Kidney epithelial cell (primary cell): ENCODE measurements at regions not wholly inside any gene's neighbourhood (a gene's known extent, or its start where the extent isn't known, plus 50 kb on each side); places are given as distances from the start of the nearest gene placed in this dataset.

Source experiments
- DNase-seq: peaks from one replicate; pipeline ENCODE4 v3.0.0-alpha.2; 2010; ENCODE audit warnings: low read depth
- H3K27me3 ChIP-seq: 2 replicates; pipeline ENCODE4 v1.6.0; 2011; ENCODE audit warnings: low read length; ENCODE audit not compliant: control insufficient read depth, insufficient read depth
- H3K36me3 ChIP-seq: 2 replicates; pipeline ENCODE4 v1.5.1; 2011; ENCODE audit warnings: low read length; ENCODE audit not compliant: control insufficient read depth, insufficient read depth
- H3K4me3 ChIP-seq: 2 replicates; pipeline ENCODE4 v1.5.1; 2011; ENCODE audit warnings: low read depth, mild to moderate bottlenecking, control low read depth, low read length
- TF ChIP-seq, protein P1 (sequence below): IDR thresholded peaks from 2 replicates; pipeline ENCODE4 v1.5.1; 2011; ENCODE audit warnings: mild to moderate bottlenecking, moderate library complexity, low read length, control low read depth, inconsistent platforms; ENCODE audit not compliant: insufficient read depth, poor library complexity, severe bottlenecking

DNA sequence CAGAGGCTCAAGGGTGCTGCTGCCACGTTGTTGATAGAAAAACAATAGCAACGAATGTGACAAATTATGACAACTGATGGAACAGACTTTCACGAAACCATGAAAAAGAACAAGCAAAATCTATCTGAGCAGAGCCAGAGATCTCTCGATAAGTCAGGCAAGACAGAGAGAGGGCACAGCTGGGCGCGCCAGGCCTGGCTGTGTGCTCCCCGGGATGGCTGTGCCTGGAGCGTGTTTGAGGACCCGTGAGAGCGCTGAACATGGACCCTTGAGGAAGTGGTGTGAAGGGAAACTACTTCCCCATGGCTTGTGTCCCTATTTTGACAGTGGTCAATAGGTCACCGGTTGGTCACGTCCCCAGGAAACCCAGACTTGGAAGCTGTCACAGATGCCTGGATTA lies 83.1 kb upstream of the FGF3 start:
- peaks cover 4% of the 10 kb centered on the region for H3K27me3 ChIP-seq
- H3K36me3 ChIP-seq, result no peaks in the 10 kb centered on the region
- DNase-seq, result no peak
- no peak overlapping the region for H3K4me3 ChIP-seq
- TF ChIP-seq, protein P1, sequence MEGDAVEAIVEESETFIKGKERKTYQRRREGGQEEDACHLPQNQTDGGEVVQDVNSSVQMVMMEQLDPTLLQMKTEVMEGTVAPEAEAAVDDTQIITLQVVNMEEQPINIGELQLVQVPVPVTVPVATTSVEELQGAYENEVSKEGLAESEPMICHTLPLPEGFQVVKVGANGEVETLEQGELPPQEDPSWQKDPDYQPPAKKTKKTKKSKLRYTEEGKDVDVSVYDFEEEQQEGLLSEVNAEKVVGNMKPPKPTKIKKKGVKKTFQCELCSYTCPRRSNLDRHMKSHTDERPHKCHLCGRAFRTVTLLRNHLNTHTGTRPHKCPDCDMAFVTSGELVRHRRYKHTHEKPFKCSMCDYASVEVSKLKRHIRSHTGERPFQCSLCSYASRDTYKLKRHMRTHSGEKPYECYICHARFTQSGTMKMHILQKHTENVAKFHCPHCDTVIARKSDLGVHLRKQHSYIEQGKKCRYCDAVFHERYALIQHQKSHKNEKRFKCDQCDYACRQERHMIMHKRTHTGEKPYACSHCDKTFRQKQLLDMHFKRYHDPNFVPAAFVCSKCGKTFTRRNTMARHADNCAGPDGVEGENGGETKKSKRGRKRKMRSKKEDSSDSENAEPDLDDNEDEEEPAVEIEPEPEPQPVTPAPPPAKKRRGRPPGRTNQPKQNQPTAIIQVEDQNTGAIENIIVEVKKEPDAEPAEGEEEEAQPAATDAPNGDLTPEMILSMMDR, result no peak

DNA sequence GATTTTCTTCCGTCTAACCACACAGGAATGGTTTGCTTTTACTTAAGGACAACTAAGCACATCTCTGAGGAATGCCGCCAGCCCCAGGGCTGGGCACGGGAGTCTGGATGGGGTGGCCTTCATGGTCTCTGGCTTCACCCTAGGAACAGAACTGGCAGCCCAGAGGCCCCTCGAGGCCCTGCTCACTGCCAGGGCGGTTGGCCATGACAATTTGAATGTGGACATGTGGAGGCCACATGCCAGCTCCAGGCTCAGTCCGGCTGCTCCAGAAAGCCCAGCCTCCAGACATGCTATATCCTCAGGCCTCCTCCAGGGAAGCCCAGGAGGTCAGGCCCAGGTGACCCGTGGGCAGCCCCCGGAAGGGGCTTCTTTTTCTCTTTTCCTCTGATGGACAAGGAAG lies 84.0 kb upstream of the FGF3 start:
- Histone ChIP-seq H3K27me3 (peaks cover 7% of the 10 kb centered on the region), H3K36me3 (no peaks in the 10 kb centered on the region), H3K4me3 (no peak overlapping the region)
- DNase-seq, result no peak
- TF ChIP-seq, protein P1, result no peak

DNA sequence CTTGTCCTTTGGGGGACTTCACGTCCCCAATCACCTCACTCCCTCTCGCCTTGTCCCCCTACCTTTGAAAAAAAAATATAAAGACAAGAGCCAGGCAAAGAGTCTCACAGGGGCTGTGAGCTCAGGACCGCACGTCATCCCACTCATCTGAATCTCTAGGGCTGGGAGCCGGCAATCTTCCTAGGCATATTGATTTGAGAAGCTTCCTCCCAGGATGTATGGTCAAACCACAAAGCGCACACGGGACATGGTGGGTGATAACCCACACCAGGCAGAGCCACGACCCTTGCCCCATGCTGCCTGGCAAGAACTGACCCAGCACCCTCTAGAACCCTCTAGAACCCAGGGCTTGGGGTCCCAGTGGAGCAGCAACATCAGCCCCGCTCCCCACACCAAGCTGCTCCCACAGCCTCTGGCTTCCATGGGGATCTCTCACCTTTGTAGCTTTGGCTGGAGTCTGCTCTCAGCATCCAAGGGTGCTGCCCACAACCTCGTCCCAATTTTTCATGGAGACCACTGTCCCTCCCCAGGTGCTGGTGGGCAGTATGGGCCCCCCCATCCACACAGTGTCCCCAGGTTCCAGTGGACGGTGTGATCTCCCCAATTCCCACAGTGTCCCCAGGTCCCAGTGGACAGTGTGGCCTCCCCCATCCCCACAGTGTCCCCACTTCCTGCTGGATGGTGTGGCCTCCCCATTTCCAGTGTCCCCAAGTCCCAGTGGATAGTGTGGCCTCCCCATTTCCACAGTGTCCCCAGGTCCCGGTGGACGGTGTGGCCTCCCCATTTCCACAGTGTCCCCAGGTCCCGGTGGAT lies 85.2 kb upstream of the FGF3 start:
- H3K36me3 ChIP-seq, result no peaks in the 10 kb centered on the region
- H3K27me3 ChIP-seq, result peaks cover 11% of the 10 kb centered on the region
- DNase-seq, result no peak
- TF ChIP-seq, protein P1, result no peak
- no peak overlapping the region for H3K4me3 ChIP-seq

DNA sequence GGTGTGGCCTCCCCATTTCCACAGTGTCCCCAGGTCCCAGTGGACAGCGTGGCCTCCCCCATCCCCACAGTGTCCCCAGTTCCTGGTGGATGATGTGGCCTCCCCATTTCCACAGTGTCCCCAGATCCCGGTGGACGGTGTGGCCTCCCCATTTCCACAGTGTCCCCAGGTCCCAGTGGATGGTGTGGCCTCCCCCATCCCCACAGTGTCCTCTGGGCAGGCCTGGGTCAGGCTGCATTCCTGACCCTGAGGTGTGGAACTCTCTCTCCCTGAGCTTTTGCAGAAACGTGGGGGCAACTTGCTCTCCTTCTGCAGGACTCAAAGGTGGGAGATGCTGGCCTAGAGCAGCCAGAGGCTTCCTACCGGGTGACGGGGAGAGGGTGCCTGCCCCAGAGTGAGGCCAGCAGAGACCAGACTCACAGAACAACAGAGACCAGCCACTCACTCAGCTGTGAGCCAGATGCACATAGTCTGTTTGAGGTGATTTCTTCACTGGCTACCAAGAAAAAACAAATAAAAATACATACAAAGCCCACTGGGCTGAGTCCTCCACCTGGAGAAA lies 85.8 kb upstream of the FGF3 start:
- H3K36me3 ChIP-seq, result no peaks in the 10 kb centered on the region
- H3K27me3 ChIP-seq, result peaks cover 18% of the 10 kb centered on the region
- no peak overlapping the region for H3K4me3 ChIP-seq
- no peak for DNase-seq
- TF ChIP-seq, protein P1, result no peak

DNA sequence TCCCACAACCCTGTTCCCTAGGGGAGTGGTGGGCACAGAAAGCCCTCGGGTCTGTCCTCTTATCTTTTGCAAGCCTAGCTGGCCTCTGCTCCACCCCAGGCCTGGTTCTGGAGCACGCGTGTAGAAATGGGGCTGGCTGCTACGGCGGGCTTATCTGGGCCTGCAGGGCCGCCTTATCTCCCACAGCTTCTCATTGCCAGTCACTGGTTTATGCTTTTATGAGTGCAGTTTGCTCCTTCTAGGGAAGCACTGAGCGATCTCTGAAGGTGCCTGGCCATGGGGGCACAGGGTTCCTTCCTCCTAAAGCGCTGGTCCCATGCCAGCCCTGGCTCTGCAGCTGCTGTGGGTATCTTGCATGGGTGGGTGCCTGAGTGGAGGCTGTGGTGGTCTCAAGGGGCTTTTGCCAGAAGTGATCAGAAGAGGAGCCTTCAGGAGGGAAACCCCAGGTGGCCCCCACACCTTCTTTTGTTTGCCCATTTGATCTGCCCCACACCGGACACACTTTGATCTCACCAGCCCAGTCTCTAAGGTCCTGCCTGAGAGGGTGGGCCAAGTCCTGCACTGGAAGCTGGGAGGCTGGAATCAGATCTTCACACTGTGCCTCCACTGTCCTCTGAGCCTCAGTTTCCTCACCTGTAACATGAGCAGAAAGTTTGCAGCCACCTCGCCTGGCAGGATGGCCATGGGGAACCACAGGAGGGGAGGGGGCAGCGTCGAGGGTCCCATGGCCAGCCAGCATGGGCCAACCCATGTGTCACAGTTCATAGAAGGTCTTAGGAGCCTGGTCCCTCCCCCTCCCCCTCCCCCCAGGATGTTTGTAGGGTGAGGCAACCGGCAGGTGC lies 86.6 kb upstream of the FGF3 start:
- no peak overlapping the region for H3K4me3 ChIP-seq
- H3K27me3 ChIP-seq, result peaks cover 22% of the 10 kb centered on the region
- H3K36me3 ChIP-seq, result no peaks in the 10 kb centered on the region
- DNase-seq, result no peak
- TF ChIP-seq, protein P1, result no peak
